ENCODE measurements at regions not wholly inside any gene's neighbourhood (a gene's known extent, or its start where the extent isn't known, plus 50 kb on each side); places are given as distances from the start of the nearest gene placed in this dataset.

GRCh38 chr1:184896000-184896399 is 78.3 kb downstream of the NIBAN1 start:
- TF ChIP-seq CTCF (IDR thresholded peaks at IDR 0.05; ENCODE audit: low read depth, low read length) (no peak), EZH2phosphoT487 (IDR thresholded peaks at IDR 0.05; ENCODE audit: low read depth) (no peak)
